NCI-H510A treated with DMSO at 0.1 percent for 48 hours (cell line): ENCODE measurements at regions not wholly inside any gene's neighbourhood (a gene's known extent, or its start where the extent isn't known, plus 50 kb on each side); places are given as distances from the start of the nearest gene placed in this dataset.

Experiments used
- DNase-seq: peaks from one replicate; lab custom pipeline; 2025; lab: John Stamatoyannopoulos, UW

DNA sequence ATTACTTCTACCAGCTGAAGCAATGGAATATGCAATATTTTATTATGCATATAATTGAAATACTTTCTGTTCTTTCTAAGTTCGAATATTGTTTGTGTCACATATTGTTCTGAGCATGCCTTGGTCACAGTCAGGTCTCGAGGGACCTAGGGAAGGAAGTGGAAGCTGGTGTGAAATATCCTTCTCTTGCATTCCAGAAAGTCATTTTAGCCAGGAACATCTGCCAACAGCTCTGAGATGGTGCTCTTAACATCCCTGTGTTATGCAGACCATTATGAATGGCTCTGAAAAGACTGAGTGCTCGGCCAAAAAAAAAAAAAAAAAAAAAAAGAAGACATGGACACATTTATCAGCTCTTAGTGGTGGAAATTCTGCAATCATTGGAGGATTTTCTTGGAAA lies 132.7 kb upstream of the JAG1 start:
- no peak for DNase-seq

DNA sequence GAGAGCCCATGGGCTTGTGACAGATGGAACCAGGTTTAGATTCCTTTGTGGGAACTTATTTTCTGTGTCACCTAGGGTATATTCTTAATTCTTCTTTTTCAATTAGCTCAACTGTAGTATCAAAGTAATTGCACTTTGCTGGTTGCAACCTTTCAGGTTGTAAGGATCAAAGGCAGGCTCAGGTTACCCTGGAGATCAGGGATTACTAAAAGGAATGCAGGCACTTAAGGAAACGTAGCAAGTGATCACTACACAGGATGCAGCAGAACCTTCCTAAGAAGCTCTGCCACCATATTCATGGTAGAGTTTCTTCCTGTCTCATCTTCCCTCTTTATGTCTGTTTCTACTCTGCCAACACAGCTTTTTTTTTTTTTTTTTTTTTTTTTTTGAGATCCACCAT lies 133.2 kb upstream of the JAG1 start:
- DNase-seq = no peak

DNA sequence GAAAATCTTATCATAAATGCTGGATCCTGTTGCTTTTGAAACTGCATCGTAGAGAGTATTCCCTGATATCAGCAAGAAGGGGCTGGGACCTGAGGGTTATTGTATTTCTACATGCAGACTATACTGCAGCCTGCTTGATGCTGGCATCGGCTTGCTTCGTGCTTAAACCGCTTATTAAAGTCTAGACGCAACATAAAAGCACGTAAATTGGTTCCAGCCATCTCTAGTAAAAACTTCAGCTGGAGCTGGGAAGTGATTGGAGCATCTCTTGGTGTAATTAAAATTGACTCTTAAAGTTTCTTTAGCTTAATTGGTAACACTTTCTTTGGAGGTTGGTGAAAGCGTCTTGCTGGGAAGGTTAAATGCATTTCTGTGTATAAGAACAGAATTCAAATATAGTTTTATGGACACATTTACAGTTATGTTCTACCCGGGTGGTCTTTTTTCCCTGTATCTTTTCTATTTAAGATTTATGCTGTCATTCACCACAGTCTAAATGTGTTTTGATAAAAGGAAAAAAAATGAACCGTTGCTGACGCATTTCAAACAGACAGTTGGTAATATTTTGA lies 139.0 kb upstream of the JAG1 start:
- no peak for DNase-seq

DNA sequence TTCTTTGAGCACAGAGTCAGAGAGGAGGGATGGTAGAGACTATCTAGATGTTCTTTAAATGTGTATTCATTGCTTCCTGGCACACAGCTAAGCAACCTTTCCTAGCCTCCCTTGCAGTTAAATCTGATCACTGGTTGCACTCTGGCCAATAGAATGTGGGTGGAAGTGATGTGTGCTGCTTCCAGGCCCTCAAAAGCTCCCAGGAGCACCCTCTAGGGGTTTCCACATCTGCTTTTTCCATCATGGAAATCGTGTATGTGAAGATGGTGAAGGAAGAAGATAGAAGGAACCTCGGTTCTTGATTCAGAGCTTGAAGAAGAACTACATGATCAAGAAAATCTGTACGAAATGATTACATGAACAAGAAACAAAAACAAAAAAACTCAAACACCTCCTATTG lies 149.8 kb upstream of the JAG1 start:
- DNase-seq = no peak

DNA sequence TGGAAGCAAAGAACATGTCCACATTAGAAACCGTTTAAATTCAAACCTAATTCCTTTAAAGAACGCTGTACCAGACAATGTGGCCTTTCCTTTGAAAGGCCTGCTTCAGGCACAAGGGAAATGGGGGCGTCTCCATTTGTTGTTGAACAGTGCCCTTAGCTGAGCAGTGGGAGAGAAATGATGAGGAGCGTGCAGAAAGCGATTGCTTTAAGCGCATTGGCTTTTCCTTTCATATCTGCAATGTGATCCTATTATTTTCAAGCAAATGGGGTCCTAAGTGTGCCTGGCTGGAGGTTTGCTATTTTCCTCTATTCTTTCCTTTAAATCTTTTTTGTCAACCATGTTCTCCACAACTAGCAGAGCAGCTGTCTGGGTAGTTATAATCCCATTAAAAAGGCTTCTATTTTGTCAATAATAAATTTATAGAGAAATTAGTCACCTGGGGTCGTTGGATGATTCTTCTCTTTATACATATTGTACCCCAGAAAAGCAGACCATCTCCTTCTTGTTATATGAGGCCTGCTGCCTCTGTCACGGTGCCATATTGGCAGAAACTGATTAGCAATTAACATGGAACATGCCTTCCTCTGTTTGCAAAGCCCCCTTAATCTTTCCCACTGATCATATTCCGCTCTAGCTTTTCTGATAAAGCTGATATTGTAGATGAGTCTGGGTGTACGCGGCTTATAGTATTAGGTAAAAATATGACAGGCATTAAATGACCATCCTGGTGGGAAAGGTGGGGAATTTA lies 151.1 kb upstream of the JAG1 start:
- DNase-seq = no peak

DNA sequence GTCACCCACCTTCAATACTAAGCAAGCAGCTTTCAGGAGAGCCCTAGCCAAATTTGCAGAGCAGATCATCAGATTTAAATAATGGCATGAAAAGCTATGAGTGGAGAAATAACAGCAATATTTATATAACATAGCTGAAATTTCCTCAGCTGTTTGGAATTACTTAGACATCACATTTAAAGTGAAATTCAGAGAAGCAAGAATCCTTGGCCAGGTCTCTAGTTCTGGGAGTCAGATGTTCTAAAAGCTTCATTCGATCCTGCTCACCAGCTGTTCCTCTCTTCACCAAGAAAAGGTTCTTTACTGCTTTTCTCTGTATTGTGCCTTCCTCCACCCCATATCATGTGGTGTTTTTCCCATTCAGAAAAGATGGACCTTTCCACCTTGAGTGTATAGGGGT lies 152.3 kb upstream of the JAG1 start:
- DNase-seq = no peak

DNA sequence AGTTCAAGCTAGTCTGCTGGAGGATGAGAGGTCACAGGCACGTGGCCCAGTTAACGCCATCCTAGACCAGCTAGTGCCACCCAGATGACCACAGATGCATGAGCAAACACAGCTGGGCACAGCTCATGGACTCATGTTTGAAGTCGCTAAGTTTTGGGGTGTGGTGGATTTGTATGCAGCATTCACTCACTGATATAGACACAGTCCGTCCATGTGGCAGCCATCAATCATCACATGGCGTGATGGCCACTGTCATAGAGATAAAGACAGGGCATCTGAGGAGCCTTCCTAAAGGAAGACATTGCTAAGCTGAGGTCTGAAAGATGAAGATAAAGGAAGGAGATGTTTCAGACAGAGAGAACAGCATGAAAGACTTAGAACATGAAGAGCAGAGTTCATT lies 154.4 kb upstream of the JAG1 start:
- DNase-seq = no peak

DNA sequence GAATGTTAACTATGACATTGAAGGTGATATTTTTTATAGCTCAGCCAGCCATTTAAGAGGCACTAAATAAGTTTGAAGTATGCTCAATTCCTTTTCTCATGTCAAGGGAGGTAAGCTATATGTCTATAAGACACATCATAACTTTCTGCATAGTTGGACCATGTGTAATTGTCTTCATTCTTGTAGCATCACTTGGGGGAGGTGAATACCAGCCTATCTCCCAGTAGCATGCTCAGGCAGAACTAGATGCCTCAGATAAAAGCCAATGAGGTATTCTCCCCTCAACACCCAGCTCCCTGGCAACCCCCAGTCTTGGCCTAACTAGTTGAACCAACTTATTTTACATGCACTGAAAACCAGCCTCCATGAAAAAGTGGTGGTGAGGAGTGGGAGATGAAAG lies 158.3 kb upstream of the JAG1 start:
- DNase-seq = no peak

DNA sequence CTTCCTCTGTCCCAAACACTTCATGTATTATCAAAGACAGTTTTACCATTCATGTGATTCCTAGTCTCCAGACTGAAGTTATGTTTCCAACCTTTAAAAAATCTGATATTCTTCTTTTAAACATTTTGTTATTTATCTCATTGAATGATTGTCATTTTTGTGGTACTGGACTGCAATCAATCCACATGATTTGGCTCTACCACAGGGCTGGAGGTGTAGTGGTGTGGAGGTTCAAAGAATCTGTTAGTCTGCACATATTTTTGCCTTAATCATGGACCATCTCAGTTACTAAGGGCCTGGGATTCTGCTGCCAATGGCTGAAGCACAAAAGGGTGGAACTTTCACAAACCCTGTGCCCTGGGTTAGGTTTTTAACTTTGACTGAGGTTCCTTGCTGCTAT lies 164.1 kb upstream of the JAG1 start:
- no peak for DNase-seq

DNA sequence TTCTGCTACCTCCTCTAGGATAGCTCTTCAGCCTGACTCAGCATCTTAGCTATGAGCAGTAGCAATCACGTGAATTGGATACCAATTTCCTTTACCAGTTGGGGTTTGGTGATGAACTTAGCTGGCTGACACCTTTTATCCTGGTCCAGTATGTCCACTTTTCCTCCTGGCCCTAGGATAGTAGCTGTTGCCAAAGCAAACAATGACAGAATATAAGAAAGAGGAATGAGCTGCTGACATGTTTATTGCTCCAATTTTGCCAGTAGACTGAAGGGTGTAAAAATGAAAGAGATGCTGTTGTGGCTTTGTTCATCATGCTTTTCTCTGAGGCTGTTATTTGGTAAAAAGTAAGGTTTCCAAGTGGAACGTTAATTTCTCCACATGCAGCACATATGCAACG lies 168.3 kb upstream of the JAG1 start:
- no peak for DNase-seq

DNA sequence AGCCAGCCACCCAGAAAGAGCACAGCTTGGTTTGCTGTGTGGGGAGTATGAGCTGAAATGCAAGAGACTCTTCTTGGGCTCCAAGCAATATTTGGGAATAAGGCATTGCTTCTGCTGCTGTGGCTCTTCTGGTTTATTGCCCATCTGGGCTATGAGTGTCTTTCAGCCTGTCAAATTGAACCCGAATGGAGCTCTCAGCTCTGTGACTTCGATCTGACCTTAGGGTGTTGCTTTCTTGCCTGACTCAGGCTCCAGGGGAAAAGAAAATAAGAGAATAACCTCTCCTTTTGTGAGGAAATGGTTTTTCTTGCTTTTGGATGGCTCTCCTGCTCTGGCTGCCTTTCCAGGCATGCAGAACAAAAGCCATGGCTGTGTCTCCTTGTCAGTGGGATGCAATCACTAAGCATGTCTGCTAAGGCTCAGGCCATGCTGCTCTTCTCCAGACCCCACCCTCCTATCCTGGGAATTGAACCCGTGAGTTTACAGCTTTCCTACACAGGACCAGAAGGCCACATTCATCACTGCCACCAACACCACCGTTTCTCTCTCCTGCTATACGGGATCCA lies 169.4 kb upstream of the JAG1 start:
- DNase-seq = no peak

DNA sequence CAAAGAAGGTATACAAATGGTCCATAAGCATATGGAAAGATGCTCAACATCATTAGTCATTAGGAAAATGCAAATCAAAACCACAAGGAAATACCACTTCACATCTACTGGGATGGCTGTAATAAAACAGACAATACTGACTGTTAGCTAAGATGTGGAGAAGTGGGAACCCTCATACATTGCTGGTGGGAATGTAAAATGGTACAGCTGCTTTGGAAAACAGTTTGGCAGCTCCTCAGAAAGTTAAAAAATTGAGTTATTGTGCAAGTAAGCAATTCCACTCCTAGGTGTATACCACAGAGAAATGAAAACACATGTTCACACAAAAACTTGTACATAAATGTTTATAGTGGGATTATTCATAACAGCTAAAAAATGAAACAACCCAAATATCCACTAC lies 173.0 kb upstream of the JAG1 start:
- DNase-seq = no peak

DNA sequence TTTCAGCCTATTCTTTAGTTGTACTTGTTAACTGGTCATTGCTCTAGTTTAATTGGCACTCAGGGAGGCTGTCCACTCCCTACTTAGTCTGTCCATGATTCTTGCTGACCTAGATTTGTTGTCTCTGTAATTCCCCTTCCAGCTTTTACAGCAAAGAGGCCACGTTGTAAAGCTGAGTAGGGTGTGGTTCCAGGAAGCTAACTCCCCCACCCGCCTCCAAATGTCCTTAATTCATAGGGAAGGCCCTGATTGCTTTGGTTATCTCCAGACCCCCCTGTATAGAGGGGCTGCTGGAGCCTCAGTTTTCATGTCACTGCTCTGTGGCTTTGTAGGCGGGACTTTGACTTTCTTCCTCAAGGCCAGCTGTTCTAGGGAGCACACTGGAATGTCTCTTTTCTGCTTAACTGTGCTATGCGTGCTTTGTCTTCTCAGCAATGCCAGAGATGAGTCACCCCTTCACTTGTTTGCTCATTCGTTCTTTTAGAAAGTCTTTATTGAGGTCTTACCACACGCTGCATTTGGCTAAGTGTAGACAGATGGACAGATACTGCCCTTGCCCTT lies 175.1 kb upstream of the JAG1 start:
- DNase-seq = no peak

DNA sequence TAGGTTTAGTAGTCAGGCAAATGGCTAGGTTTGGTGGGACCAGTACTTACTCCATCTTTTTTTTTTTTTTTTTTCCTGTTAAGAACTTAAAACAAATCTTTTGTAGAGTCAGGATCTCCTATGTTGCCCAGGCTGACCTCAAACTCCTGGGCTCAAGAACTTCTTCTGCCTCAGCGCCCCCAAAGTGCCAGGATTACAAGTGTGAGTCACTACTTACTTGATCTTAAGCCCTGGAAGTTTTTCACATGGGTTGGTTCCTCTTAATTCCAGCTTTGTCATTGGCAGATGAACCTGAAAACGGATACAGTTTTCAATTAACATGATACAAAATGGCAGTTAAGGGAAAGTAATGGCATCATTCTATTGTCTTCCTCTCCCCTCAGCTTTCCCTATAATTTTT lies 179.4 kb upstream of the JAG1 start:
- DNase-seq = no peak

DNA sequence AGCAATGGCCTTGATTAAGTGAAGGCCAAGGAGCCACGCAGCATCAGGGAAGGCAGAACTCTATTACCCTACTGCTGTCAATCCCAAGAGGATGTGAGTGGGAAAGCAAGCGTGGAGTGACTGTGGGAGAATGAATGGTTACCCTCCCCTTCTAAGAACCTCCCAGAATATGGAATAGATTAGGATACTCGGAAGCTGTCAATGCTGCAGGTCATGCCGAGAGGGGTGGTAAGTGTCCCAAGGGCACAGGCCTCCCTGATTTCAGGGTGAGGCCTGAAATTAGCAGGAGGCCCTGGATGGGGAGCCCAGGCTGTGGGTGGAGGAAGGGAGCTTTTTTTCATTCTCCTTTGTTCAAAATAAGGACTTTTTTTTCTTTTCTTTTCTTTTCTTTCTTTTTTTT lies 179.9 kb upstream of the JAG1 start:
- DNase-seq = no peak

DNA sequence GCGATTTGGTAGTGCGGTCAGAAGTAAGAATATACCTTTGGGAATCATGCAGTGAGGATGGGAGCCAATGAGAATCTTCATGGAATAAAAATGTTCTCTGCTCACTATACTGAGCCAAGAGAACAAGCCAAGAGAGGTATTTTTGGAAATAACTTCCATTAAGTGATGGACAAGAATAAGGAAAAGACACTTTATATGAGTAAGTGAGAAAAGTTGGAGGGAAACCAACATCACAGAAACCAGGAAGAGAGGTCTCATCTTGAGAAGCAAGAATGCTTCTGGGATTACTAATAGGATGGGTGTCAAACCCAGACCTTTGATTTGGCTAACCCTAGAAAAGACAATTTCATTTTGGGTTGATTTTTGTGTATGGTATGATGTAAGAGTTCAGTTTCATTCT lies 181.2 kb upstream of the JAG1 start:
- DNase-seq = no peak

DNA sequence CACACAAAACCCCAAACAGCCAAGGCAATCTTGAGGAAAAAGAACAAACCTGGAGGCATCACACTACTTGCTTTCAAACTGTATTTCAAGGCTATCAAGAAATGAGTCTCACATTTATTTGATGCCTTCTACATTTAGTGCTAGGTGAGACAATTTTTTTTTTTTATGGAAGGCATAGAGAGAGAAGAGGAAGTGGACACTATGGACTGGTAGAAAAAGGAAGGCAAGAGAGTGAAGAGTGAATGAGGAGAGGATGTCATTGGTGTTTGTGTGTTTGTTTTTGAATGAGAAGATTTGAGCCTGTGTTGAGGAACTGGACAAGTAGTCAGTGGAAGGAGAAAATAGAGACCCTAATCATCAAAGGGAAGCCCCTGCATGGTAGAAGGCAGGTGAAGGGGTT lies 182.0 kb upstream of the JAG1 start:
- DNase-seq = no peak

DNA sequence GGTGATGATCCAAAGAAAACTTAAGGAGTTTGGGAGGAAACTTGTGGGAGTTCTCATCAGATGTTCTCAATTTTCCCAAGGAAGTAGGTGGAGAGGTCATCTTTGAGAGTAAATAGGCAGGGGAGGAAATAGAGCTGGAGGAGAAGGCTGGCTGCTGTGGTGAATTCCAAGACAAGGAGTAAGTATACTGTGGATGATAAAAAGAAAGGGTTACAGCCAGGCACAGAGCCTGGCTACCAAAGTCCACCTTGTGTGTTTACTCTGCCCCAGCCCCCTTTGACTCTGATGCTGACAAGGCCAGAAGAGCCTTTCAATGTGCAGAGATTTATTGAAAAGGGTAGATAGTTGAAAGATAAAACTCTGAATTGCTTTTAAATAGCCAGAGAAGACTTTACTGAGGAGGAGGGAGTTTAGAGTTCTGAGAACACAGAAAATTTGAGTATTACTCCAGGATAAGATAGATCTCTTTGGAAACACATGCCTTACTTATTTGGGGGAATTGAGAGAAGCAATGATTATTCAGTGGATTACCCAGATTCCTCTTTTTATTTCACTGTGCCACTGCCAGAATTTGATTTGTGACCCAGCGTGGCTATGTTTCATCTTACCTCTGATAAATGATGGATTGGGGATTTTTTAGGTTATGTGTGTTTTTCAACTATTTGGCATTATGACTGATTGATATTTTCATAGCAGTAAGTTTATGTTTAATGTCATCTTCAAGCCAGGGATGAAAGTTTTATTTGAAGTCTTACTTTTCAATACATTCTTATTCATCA lies 182.6 kb upstream of the JAG1 start:
- DNase-seq = no peak

DNA sequence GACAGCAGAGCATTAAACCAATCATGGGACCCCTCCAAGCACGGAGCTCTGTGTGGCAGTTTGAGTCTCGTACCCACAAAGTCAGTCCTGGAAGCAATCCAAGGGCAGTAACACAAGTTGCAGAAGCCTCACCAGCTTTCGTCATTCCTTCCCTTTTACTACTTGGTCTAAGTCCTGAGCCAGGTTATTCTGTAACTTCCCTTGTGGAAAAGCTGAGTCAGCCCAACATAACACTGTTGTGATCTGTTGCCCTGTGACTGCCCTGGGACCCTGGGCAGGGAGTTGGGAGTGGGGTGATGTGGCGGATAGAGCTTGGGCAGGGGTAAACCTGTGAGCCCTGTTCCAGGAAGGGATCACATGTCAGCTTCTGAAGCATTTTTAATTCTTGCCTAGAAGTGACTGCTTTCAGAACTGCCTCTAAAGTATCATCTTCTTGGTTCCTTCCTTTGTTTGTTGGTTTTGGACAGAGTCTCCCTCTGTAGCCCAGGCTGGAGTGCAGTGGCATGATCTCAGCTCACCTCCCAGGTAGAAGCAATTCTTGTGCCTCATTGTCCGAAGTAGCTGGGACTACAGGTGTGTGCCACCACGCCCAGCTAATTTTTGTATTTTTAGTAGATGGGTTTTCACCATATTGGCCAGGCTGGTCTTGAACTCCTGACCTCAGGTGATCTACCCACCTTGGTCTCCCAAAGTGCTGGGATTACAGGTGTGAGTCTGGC lies 183.7 kb upstream of the JAG1 start:
- no peak for DNase-seq

DNA sequence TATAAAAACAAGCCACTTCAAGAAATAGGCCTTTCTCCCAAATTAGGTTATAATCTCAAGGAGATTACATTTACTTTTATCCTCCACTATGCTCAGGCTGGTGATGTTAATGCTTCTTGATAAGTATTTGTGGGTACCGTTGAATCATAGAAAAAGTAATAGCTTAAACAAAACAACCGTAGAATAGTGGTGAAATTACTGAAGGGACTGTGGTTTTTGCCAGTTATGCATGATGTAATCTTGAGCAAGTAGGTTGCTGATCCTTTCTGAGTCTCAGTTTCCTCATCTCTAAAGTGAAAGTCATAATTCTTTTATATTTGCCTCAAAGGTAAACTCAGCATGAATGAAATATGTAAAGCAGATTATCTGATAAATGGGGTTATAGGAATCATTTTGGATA lies 187.3 kb upstream of the JAG1 start:
- DNase-seq = no peak

DNA sequence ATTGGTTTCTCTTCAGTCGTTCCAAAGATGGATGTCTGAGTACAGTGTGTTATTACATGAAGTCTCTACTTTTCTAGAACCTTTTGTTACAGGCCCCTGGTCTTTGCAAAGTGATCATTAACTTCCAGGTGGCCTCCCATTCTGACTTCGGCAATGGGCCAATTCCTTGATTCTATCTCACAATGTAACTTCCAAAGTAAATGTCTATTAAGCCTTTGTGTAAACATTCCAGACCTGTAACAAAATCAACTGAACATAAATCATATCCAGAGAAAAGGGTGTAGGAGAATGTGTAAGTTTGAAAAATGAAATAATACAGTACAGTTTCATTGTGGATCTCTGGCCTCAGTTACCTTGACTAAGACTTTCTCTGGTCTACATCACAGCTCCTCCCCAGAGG lies 187.8 kb upstream of the JAG1 start:
- DNase-seq = no peak
